GM12878 (cell line): ENCODE measurements at regions not wholly inside any gene's neighbourhood (a gene's known extent, or its start where the extent isn't known, plus 50 kb on each side); places are given as distances from the start of the nearest gene placed in this dataset.
"Not testable (repeated sequence)": the region's sequence is repeated elsewhere in the genome, so short reads cannot be mapped to it uniquely, and the experiment has no call there.

Experiments used
- ATAC-seq: fragments of 200-7000 bp; cut with Tn5 transposase; 3 replicates; pipeline ENCODE4 v1.9.1; 2020; ENCODE audit warnings: mild to moderate bottlenecking, moderate library complexity
- BruUV-seq: library from RNA; stranded (reverse); fragments of 400-500 nt; replicated peaks from 2 replicates; lab custom pipeline; 2021; lab: Mats Ljungman, UMichigan
- CTCF ChIA-PET: fragments of 300-600 bp; sonication (Branson Sonifier 250); formaldehyde crosslinking; extraction: SDS; loops from one replicate; lab custom pipeline; 2021; ENCODE audit warnings: inconsistent platforms; lab: Yijun Ruan, JAX
- POLR2A ChIA-PET: fragments of 350-600 bp; formaldehyde crosslinking; extraction: SDS; loops from one replicate; lab custom pipeline; 2021; ENCODE audit warnings: inconsistent platforms; lab: Charles Lee
- RAD21 ChIA-PET: fragments of 300-600 bp; sonication (Branson Sonifier 250); formaldehyde crosslinking; loops from one replicate; lab custom pipeline; 2023; ENCODE audit warnings: antibody characterized with exemption; ENCODE audit not compliant: unreplicated experiment; lab: Charles Lee
- SMC1A ChIA-PET: fragments of 300-600 bp; sonication (Branson Sonifier 250); formaldehyde crosslinking; loops from one replicate; lab custom pipeline; 2023; ENCODE audit not compliant: unreplicated experiment, uncharacterized antibody; lab: Charles Lee
- DNase-seq: peaks from one replicate; pipeline ENCODE4 v3.0.0-alpha.2; 2011; ENCODE audit warnings: low read depth, low spot score
- FAIRE-seq: peaks from 3 replicates; lab custom pipeline; 2011; peaks lifted over from hg19 to GRCh38; lab: Jason Lieb, UNC
- H2AFZ ChIP-seq: 2 replicates; pipeline ENCODE4 v1.6.0; 2011; ENCODE audit warnings: low read depth, low read length, control low read depth; ENCODE audit not compliant: control insufficient read depth
- H3K27ac ChIP-seq: 2 replicates; pipeline ENCODE4 v1.5.1; 2011; ENCODE audit warnings: control low read depth; ENCODE audit not compliant: control insufficient read depth, insufficient read depth
- H3K27me3 ChIP-seq, 2 experiments: replicated peaks in 1 of 2; 2 replicates each; pipeline versions ENCODE4 v1.6.0 to v1.6.1; 2011; ENCODE audit warnings: low read length in 1 of 2; ENCODE audit not compliant: control insufficient read depth in 2 of 2, insufficient read depth in 2 of 2
- H3K36me3 ChIP-seq, 2 experiments: 2 replicates each; pipeline ENCODE4 v1.5.1; 2011; ENCODE audit warnings: low read length in 1 of 2; ENCODE audit not compliant: control insufficient read depth in 2 of 2, insufficient read depth in 2 of 2
- H3K4me1 ChIP-seq: 2 replicates; pipeline ENCODE4 v1.6.1; 2011; ENCODE audit warnings: mild to moderate bottlenecking, low read length, moderate library complexity, mixed read lengths; ENCODE audit not compliant: control insufficient read depth, insufficient read depth
- H3K4me2 ChIP-seq: 2 replicates; pipeline ENCODE4 v1.6.0; 2011; ENCODE audit warnings: control low read depth; ENCODE audit not compliant: control insufficient read depth, insufficient read depth
- H3K4me3 ChIP-seq: fragments of 200-600 bp; sonication (generic); 2 replicates; pipeline ENCODE4 v1.5.1; 2016
- H3K79me2 ChIP-seq: 2 replicates; pipeline ENCODE4 v1.6.0; 2011; ENCODE audit warnings: low read length; ENCODE audit not compliant: control insufficient read depth, insufficient read depth
- H3K9ac ChIP-seq: 2 replicates; pipeline ENCODE4 v1.8.0; 2011; ENCODE audit warnings: low read length, control low read depth, mixed read lengths; ENCODE audit not compliant: control insufficient read depth, insufficient read depth
- H3K9me3 ChIP-seq: replicated peaks from 3 replicates; pipeline ENCODE4 v1.5.1; 2011; ENCODE audit warnings: mild to moderate bottlenecking, low read length; ENCODE audit not compliant: control insufficient read depth, insufficient read depth
- H4K20me1 ChIP-seq: 2 replicates; pipeline ENCODE4 v1.6.0; 2011; ENCODE audit not compliant: control insufficient read depth, insufficient read depth
- ASH2L ChIP-seq: fragments of 300-600, 200-600 bp; sonication (generic); IDR thresholded peaks from 2 replicates; pipeline ENCODE4 v1.6.1; 2017; ENCODE audit warnings: low read depth, mild to moderate bottlenecking, borderline replicate concordance
- BMI1 ChIP-seq: fragments of 450-650 bp; IDR thresholded peaks from 2 replicates; pipeline ENCODE4 v1.6.1; 2016; ENCODE audit warnings: mild to moderate bottlenecking, moderate library complexity, borderline replicate concordance
- HCFC1 ChIP-seq: fragments of 150-350 bp; IDR thresholded peaks from 2 replicates; pipeline ENCODE4 v1.6.1; 2014; ENCODE audit warnings: low read length
- JUND ChIP-seq: IDR thresholded peaks from 2 replicates; pipeline ENCODE4 v1.6.1; 2012; ENCODE audit warnings: low read depth, mild to moderate bottlenecking, low read length, improper control_type of control experiment, moderate library complexity
- KDM1A ChIP-seq: fragments of 200-600 bp; sonication (generic); IDR thresholded peaks from 2 replicates; pipeline ENCODE4 v1.6.1; 2016; ENCODE audit warnings: borderline replicate concordance
- NFYB ChIP-seq: IDR thresholded peaks from 2 replicates; pipeline ENCODE4 v1.6.1; 2011; ENCODE audit warnings: low read depth, mild to moderate bottlenecking, low read length, improper control_type of control experiment, moderate library complexity; ENCODE audit not compliant: insufficient read depth
- POLR2AphosphoS2 ChIP-seq: IDR thresholded peaks from 2 replicates; pipeline ENCODE4 v1.6.1; 2011; ENCODE audit warnings: low read depth, mild to moderate bottlenecking, low read length, improper control_type of control experiment, moderate library complexity
- RFX5 ChIP-seq: IDR thresholded peaks from 2 replicates; pipeline ENCODE4 v1.6.1; 2011; ENCODE audit warnings: low read depth, low read length, improper control_type of control experiment
- SMAD5 ChIP-seq: IDR thresholded peaks from 2 replicates; pipeline ENCODE4 v1.6.1; 2016; ENCODE audit warnings: antibody characterized with exemption, low read depth
- TCF12 ChIP-seq: IDR thresholded peaks from 2 replicates; pipeline ENCODE4 v1.6.1; 2011; ENCODE audit warnings: low read depth, mild to moderate bottlenecking, low read length
- ZBTB40 ChIP-seq: fragments of 450-650 bp; IDR thresholded peaks from 2 replicates; pipeline ENCODE4 v1.6.1; 2016; ENCODE audit warnings: mild to moderate bottlenecking, moderate library complexity, borderline replicate concordance
- WGBS: methylation state at CpG from one replicate; pipeline ENCODE4 v1.1.6; 2016; ENCODE audit warnings: low lambda C conversion rate; ENCODE audit not compliant: insufficient replicate concordance, insufficient coverage; ENCODE audit errors: missing lambda C conversion rate; 5-methylcytosine and 5-hydroxymethylcytosine counted together
- in situ Hi-C: fragments of 300-500 bp; cut with MboI; formaldehyde crosslinking; loops from 9 replicates; pipeline ENCODE4 v1.14.3; 2018; ENCODE audit warnings: mixed read lengths
- intact Hi-C: fragments of 100-400 bp; cut with micrococcal nuclease; formaldehyde crosslinking; loops from one replicate; pipeline ENCODE4 v1.14.2; 2022; ENCODE audit not compliant: unreplicated experiment
- TF ChIP-seq, protein P1 (sequence below): IDR thresholded peaks from 2 replicates; pipeline ENCODE4 v1.6.1; 2011; ENCODE audit warnings: low read depth, low read length, improper control_type of control experiment, borderline replicate concordance

- DNase-seq: no peak
- Histone ChIP-seq H3K9ac (no peak overlapping the region), H3K9me3 (no peaks in the 10 kb centered on the region), H2AFZ (no peak overlapping the region), H3K27me3 (no peaks in the 10 kb centered on the region), H4K20me1 (no peaks in the 10 kb centered on the region), H3K4me3 (no peak overlapping the region), H3K4me1 (no peaks in the 10 kb centered on the region), H3K36me3 (no peaks in the 10 kb centered on the region), H3K27ac (no peak overlapping the region), H3K4me2 (no peak overlapping the region), H3K79me2 (no peaks in the 10 kb centered on the region)
- ChIA-PET CTCF (no interaction called here), RAD21 (no interaction called here), POLR2A (no interaction called here), SMC1A (no interaction called here)
- in situ Hi-C loops: no loop called here
- intact Hi-C loops: no loop called here
- no peak for TF ChIP-seq HCFC1
- TF ChIP-seq RFX5: no peak
- TF ChIP-seq BMI1: no peak
- TF ChIP-seq, protein P1, sequence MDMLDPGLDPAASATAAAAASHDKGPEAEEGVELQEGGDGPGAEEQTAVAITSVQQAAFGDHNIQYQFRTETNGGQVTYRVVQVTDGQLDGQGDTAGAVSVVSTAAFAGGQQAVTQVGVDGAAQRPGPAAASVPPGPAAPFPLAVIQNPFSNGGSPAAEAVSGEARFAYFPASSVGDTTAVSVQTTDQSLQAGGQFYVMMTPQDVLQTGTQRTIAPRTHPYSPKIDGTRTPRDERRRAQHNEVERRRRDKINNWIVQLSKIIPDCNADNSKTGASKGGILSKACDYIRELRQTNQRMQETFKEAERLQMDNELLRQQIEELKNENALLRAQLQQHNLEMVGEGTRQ: no peak
- TF ChIP-seq SMAD5: no peak
- no peak for TF ChIP-seq ZBTB40
- TF ChIP-seq POLR2AphosphoS2: no peak
- TF ChIP-seq NFYB: no peak
- no peak for TF ChIP-seq KDM1A
- no peak for TF ChIP-seq TCF12
- no peak for TF ChIP-seq ASH2L
- TF ChIP-seq JUND: no peak
- BruUV-seq: no TSS peak
- no peak for ATAC-seq
- no peak for FAIRE-seq
- 63% methylated on average over 7 of the region's 7 CpGs for WGBS
Measured at GRCh38 chr20:52039790-52040189, 151.8 kb downstream of the ZFP64 start.

DNA sequence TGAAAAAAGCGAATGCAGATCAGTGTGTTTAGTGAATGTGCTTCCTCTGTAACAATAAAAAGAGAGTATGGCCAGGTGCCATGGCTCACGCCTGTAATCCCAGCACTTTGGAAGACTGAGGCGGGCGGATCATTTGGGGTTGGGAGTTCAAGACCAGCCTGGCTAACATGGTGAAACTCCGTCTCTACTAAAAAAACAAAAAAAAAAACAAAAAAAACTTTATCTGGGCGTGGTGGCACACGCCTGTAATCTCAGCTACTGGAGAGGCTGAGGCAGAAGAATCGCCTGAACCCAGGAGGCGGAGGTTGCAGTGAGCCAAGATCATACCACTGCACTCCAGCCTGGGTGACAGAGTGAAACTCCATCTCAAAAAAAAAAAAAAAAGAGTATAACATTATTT, 152.9 kb downstream of the ZFP64 start:
- SMC1A ChIA-PET, ATAC-seq, H3K79me2 ChIP-seq, BruUV-seq, H3K4me3 ChIP-seq, FAIRE-seq, H3K27me3 ChIP-seq, DNase-seq, H3K27ac ChIP-seq, H4K20me1 ChIP-seq, POLR2A ChIA-PET, H3K9ac ChIP-seq, H2AFZ ChIP-seq, intact Hi-C loops, H3K9me3 ChIP-seq, H3K4me1 ChIP-seq, RAD21 ChIA-PET, H3K36me3 ChIP-seq, in situ Hi-C loops, H3K4me2 ChIP-seq: not testable (repeated sequence)
- 63% methylated on average over 9 of the region's 9 CpGs for WGBS
- CTCF ChIA-PET: interaction anchor here (0.7 kb wide), 1 partner anchor 1023 kb away, joined by 4 read pairs; no protein-coding TSS in a partner anchor
